ENCODE measurements at regions not wholly inside any gene's neighbourhood (a gene's known extent, or its start where the extent isn't known, plus 50 kb on each side); places are given as distances from the start of the nearest gene placed in this dataset.

GRCh38 chr21:15243406-15243805 is 178.6 kb upstream of the NRIP1 start:
- TF ChIP-seq GLIS3 (CRISPR knock-in tag; IDR thresholded peaks at IDR 0.05): no peak
- no peak for TF ChIP-seq ZFP30 (CRISPR knock-in tag; IDR thresholded peaks at IDR 0.05)
- TF ChIP-seq PATZ1 (CRISPR knock-in tag; IDR thresholded peaks at IDR 0.05; ENCODE audit: borderline replicate concordance): no peak
- TF ChIP-seq TOX (CRISPR knock-in tag; IDR thresholded peaks at IDR 0.05; ENCODE audit: borderline replicate concordance): no peak

All from SK-N-SH treated with all-trans-retinoic acid at 6 μM for 48 hours (cell line).